BLaER1 treated with 17β-estradiol and CSF1 and Interleukin-3, amounts not matched to agents 10 nM and 100 nM (cell line): ENCODE measurements at regions not wholly inside any gene's neighbourhood (a gene's known extent, or its start where the extent isn't known, plus 50 kb on each side); places are given as distances from the start of the nearest gene placed in this dataset.
A peak's percentile ranks its signal among the peaks of the same experiment; 100 is the strongest.

Experiments
- H3K27ac ChIP-seq, 11 experiments: shearing (Covaris generic); formaldehyde crosslinking; 2 replicates each; pipeline ENCODE4 v1.8.1; 2022
- H3K27me3 ChIP-seq, 11 experiments: shearing (Covaris generic); formaldehyde crosslinking; 2 replicates each; pipeline ENCODE4 v1.8.1; 2022
- H3K36me3 ChIP-seq, 11 experiments: shearing (Covaris generic); formaldehyde crosslinking; 2 replicates each; pipeline ENCODE4 v1.8.1; 2022
- H3K4me1 ChIP-seq, 10 experiments: shearing (Covaris generic); formaldehyde crosslinking; 2 replicates each; pipeline ENCODE4 v1.8.1; 2022
- H3K4me2 ChIP-seq, 11 experiments: shearing (Covaris generic); formaldehyde crosslinking; 2 replicates each; pipeline ENCODE4 v1.8.1; 2022
- H3K4me3 ChIP-seq, 10 experiments: shearing (Covaris generic); formaldehyde crosslinking; 2 replicates each; pipeline ENCODE4 v1.8.1; 2022
- H3K9ac ChIP-seq, 11 experiments: shearing (Covaris generic); formaldehyde crosslinking; 2 replicates each; pipeline ENCODE4 v1.8.1; 2022
- H3K9me3 ChIP-seq, 11 experiments: shearing (Covaris generic); formaldehyde crosslinking; replicated peaks in 1 of 11; 2 replicates each; pipeline ENCODE4 v1.8.1; 2022
- H4K20me1 ChIP-seq, 11 experiments: shearing (Covaris generic); formaldehyde crosslinking; 2 replicates each; pipeline ENCODE4 v1.8.1; 2022
- Cebpa-rat ChIP-seq, 11 experiments: shearing (Covaris generic); IDR thresholded peaks; 2 replicates each; pipeline ENCODE4 v1.8.1; 2022

DNA sequence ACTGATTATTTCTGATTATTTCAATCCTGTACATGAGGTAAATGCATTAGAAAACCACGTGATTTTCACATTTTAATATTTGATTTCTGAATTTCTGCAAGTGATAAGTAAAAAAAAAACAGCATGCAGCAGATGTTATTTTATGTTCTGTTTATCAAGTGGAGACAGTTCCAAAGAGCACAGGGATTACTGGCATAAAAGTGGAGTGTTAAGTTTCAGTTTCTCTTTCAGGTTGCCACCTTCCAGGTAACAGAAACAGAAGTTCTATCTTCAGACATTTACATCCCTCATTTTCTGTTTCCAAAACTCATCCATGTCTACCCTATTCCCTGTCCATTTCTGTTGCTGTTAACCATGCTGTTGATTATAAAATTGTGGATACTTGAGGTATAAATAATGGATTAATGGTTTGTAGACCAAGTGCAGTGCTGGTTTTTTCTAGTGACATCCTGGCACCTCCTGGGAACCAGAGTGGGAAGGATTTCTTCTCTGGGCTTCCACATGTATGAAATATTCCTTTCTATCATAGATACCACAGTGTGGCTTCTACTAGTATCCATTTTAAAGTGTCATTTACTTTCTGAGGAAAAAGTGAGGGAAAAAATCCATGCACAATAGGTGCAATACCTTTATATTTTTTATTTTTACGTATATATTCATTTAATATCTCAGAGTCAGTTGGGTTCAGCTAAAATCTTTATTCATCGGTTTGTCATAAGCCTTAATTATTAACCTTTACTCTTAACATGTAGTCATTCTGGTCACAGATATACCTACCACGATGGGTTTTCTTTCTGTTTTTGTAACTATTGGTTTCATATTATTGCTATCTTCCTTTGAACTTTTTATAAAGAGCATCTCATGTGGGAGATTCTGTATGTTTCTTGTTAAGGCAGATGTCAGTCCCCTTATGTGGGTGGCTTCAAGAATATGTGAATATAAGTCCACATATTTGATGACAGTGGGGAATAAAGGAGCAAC lies 1010.0 kb downstream of the SQOR start:
- Histone ChIP-seq H3K4me3 (no peak overlapping the region), H4K20me1 (no peaks in the 10 kb centered on the region), H3K27ac (no peak overlapping the region), H3K4me2 (no peak overlapping the region), H3K9me3 (no peaks in the 10 kb centered on the region), H3K36me3 (no peaks in the 10 kb centered on the region), H3K9ac (no peak overlapping the region), H3K27me3 (no peaks in the 10 kb centered on the region), H3K4me1 (no peaks in the 10 kb centered on the region)
- no peak for TF ChIP-seq Cebpa-rat (IDR thresholded peaks at IDR 0.05)

DNA sequence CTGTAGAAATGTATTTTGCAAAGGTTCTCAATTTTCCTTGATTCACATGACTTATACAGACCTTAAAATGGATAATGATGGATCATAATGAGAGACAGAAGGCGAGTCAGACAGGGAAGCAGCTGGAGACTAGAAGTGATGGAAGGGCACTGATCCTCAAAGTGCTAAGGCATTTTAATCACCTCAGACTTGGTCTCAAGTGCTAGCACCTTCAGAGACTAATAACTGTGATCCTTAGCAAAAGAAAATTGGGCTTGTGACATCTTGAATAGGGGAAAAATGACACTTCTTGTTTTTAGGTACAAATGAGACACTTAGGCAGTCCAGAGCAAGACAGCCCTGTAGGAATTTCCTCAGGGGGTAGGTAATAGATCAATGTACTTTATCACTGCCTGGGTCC lies 1011.7 kb downstream of the SQOR start:
- Histone ChIP-seq H3K27me3 (no peaks in the 10 kb centered on the region), H4K20me1 (no peaks in the 10 kb centered on the region), H3K4me1 (no peaks in the 10 kb centered on the region), H3K4me2 (no peak overlapping the region), H3K9me3 (no peaks in the 10 kb centered on the region), H3K9ac (no peak overlapping the region), H3K4me3 (no peak overlapping the region), H3K36me3 (no peaks in the 10 kb centered on the region), H3K27ac (no peak overlapping the region)
- no peak for TF ChIP-seq Cebpa-rat (IDR thresholded peaks at IDR 0.05)

DNA sequence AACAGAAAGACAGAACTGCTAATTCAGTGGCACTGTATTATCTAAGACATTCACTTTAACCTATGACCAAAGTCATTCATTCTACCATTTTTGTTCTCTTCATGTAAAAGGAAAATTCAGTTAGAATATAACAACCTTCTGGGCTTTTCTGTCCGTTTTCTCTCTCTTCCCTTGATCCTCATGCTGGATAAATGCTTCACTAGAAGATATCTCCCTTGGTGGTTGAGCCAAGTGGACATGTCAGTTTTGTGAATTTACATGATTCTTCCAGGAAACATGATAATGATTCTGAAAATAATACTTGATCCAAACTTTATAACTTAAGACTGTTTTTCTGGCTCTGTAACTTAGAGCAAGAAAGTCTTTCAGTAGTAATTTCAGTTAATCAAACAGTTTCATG lies 1012.2 kb downstream of the SQOR start:
- TF ChIP-seq Cebpa-rat (IDR thresholded peaks at IDR 0.05): no peak

GRCh38 chr15:46652266-46652665 lies 1017.4 kb downstream of the SQOR start:
- no peak overlapping the region for H3K4me3 ChIP-seq
- no peak overlapping the region for H3K9ac ChIP-seq
- H3K4me2 ChIP-seq: no peak overlapping the region
- H3K9me3 ChIP-seq: no peaks in the 10 kb centered on the region
- no peaks in the 10 kb centered on the region for H3K36me3 ChIP-seq
- no peaks in the 10 kb centered on the region for H3K27me3 ChIP-seq
- H4K20me1 ChIP-seq: no peaks in the 10 kb centered on the region
- no peak for TF ChIP-seq Cebpa-rat (IDR thresholded peaks at IDR 0.05)
- no peak overlapping the region for H3K27ac ChIP-seq
- H3K4me1 ChIP-seq: peaks cover 0 to 14% (median 0%) of the 10 kb centered on the region in 10 experiments; a peak in 5 of 20 replicates

More for the DNA sequence above, 1012.2 kb downstream of the SQOR start:
- no peaks in the 10 kb centered on the region for H3K36me3 ChIP-seq
- no peak overlapping the region for H3K27ac ChIP-seq
- H3K4me2 ChIP-seq: no peak overlapping the region
- no peaks in the 10 kb centered on the region for H3K27me3 ChIP-seq
- no peak overlapping the region for H3K9ac ChIP-seq
- H3K9me3 ChIP-seq: no peaks in the 10 kb centered on the region
- H4K20me1 ChIP-seq: no peaks in the 10 kb centered on the region
- no peaks in the 10 kb centered on the region for H3K4me1 ChIP-seq
- no peak overlapping the region for H3K4me3 ChIP-seq

DNA sequence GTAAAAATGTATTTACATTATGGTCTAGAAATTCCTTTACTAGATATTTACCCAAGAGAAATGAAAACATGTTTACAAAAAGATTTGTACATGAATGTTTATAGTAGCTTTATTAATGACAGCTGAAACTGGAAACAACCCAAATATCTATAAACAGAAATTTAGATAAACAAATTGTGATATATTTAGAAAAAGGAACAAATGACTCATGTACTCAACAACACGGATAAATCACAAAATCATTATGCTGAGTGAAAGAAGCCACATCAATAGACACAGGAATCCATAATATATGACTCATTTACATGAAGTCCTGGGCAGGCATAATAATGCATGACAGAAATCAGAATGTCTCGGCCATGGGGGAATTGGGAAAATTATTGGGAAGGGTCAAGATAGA lies 1020.2 kb downstream of the SQOR start:
- H3K36me3 ChIP-seq: no peaks in the 10 kb centered on the region
- no peak for TF ChIP-seq Cebpa-rat (IDR thresholded peaks at IDR 0.05)
- peaks cover 0 to 19% (median 0%) of the 10 kb centered on the region in 10 experiments; a peak in 5 of 20 replicates for H3K4me1 ChIP-seq
- no peak overlapping the region for H3K4me3 ChIP-seq
- no peaks in the 10 kb centered on the region for H3K9me3 ChIP-seq
- H3K9ac ChIP-seq: no peak overlapping the region
- H3K27ac ChIP-seq: no peak overlapping the region
- no peaks in the 10 kb centered on the region for H3K27me3 ChIP-seq
- peak overlapping the region in 3 of 11 experiments; percentile 14 to 52 (median 43); a peak in 3 of 22 replicates for H3K4me2 ChIP-seq
- no peaks in the 10 kb centered on the region for H4K20me1 ChIP-seq

DNA sequence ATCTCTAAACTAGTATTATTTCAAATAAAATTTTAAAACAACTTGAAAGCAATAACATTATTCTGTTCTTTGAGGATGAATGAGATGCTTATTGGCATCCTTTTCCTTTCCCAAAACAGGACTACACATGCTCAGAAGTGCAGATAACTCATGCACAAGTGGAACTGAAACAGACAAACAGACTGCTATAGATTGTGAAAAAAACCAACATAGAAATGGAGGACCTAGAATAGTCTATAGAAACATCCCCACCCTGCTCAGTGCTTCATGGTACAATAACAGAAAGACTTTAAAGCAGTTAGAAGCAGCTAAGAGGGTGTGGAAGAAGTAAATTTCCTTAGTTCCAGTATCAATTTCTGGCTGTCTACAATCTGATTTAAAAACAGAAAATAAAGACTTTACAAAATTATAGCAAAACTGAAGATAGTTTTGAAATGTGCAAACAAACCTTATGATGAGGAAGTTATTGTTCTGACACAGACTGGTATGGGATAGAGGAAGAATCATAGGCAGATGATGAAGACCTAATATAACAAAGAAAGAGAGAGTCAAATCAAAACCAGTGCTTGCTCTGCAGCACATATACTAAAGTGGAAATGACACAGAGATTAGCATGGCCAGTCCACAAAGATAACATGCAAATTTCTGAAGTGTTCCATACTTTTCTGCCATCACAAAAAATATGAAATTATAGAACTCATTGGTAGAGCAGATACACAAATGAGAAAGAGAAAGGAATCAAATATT lies 1025.4 kb downstream of the SQOR start:
- no peaks in the 10 kb centered on the region for H4K20me1 ChIP-seq
- H3K4me3 ChIP-seq: no peak overlapping the region
- no peaks in the 10 kb centered on the region for H3K36me3 ChIP-seq
- peaks cover 0 to 22% (median 0%) of the 10 kb centered on the region in 10 experiments; a peak in 5 of 20 replicates for H3K4me1 ChIP-seq
- no peak for TF ChIP-seq Cebpa-rat (IDR thresholded peaks at IDR 0.05)
- no peak overlapping the region for H3K9ac ChIP-seq
- no peaks in the 10 kb centered on the region for H3K9me3 ChIP-seq
- no peaks in the 10 kb centered on the region for H3K27me3 ChIP-seq
- H3K4me2 ChIP-seq: peak overlapping the region in 2 of 11 experiments; percentile 0 to 29; a peak in 2 of 22 replicates
- H3K27ac ChIP-seq: 0 out of 22 replicates have a peak overlapping the region, but pooled peaks of 1 of the 11 experiments have one; percentile 8

GRCh38 chr15:46670258-46670657 lies 1035.4 kb downstream of the SQOR start:
- TF ChIP-seq Cebpa-rat (IDR thresholded peaks at IDR 0.05): no peak
- H3K9ac ChIP-seq: no peak overlapping the region
- H3K4me3 ChIP-seq: no peak overlapping the region
- H3K9me3 ChIP-seq: no peaks in the 10 kb centered on the region
- no peak overlapping the region for H3K27ac ChIP-seq
- no peak overlapping the region for H3K4me2 ChIP-seq
- no peaks in the 10 kb centered on the region for H3K4me1 ChIP-seq
- no peaks in the 10 kb centered on the region for H3K36me3 ChIP-seq
- no peaks in the 10 kb centered on the region for H3K27me3 ChIP-seq
- H4K20me1 ChIP-seq: no peaks in the 10 kb centered on the region

DNA sequence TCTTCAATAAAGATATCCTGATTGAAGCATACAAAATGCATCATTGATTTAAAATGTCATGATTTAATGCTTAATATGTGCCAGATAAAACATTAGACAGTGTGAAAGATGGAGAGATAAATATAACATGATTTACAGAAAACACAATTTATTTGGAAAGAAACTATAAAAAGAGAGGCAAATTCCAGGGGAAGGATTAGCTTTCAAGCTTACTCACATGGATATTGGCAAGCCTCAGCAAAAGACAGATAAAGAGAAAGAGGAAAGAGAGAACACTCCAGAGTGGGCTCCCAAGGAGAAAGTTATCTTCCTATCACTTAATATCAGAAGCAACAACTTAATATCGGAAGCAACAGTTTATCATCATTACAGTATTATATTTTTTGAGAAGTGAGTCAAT lies 1036.5 kb downstream of the SQOR start:
- Histone ChIP-seq H3K27ac (no peak overlapping the region), H3K9ac (no peak overlapping the region), H3K4me2 (no peak overlapping the region), H3K4me3 (no peak overlapping the region), H3K9me3 (no peaks in the 10 kb centered on the region), H3K36me3 (no peaks in the 10 kb centered on the region), H4K20me1 (no peaks in the 10 kb centered on the region), H3K27me3 (no peaks in the 10 kb centered on the region), H3K4me1 (no peaks in the 10 kb centered on the region)
- TF ChIP-seq Cebpa-rat (IDR thresholded peaks at IDR 0.05): no peak

GRCh38 chr15:46672041-46672440 lies 1037.2 kb downstream of the SQOR start:
- Histone ChIP-seq H3K36me3 (no peaks in the 10 kb centered on the region), H3K27ac (no peak overlapping the region), H3K4me2 (no peak overlapping the region), H3K27me3 (no peaks in the 10 kb centered on the region), H4K20me1 (no peaks in the 10 kb centered on the region), H3K9ac (no peak overlapping the region), H3K4me1 (no peaks in the 10 kb centered on the region), H3K4me3 (no peak overlapping the region), H3K9me3 (no peaks in the 10 kb centered on the region)
- TF ChIP-seq Cebpa-rat (IDR thresholded peaks at IDR 0.05): no peak
